Inferior parietal cortex (tissue), 1 donor: ENCODE measurements at regions not wholly inside any gene's neighbourhood (a gene's known extent, or its start where the extent isn't known, plus 50 kb on each side); places are given as distances from the start of the nearest gene placed in this dataset.

ENCODE experiments used
- DNase-seq: peaks from one replicate; pipeline ENCODE4 v3.0.0-alpha.2; 2016; ENCODE audit errors: extremely low spot score

GRCh38 chr7:24199978-24200377 is 84.0 kb upstream of the NPY start:
- DNase-seq = no peak

GRCh38 chr7:24200407-24200966 is 83.5 kb upstream of the NPY start:
- no peak for DNase-seq

- no peak for DNase-seq
Observed at GRCh38 chr7:24201226-24201625, 82.8 kb upstream of the NPY start.

- DNase-seq = no peak
Observed at GRCh38 chr7:24212073-24212472, 71.9 kb upstream of the NPY start.

- DNase-seq = no peak
Observed at GRCh38 chr7:24213311-24213710, 70.7 kb upstream of the NPY start.

GRCh38 chr7:24214670-24215069 is 69.3 kb upstream of the NPY start:
- no peak for DNase-seq

- no peak for DNase-seq
Observed at GRCh38 chr7:24216576-24217125, 67.3 kb upstream of the NPY start.

GRCh38 chr7:24221500-24221899 is 62.5 kb upstream of the NPY start:
- DNase-seq = no peak

- no peak for DNase-seq
Observed at GRCh38 chr7:24227068-24227467, 56.9 kb upstream of the NPY start.

GRCh38 chr7:24227603-24228359 is 56.2 kb upstream of the NPY start:
- no peak for DNase-seq

GRCh38 chr7:24229481-24230226 is 54.3 kb upstream of the NPY start:
- DNase-seq = no peak

GRCh38 chr7:24231493-24231892 is 52.5 kb upstream of the NPY start:
- no peak for DNase-seq

- DNase-seq = no peak
Observed at GRCh38 chr7:24233386-24233785, 50.6 kb upstream of the NPY start.
